HEK293T (cell line): ENCODE measurements at regions not wholly inside any gene's neighbourhood (a gene's known extent, or its start where the extent isn't known, plus 50 kb on each side); places are given as distances from the start of the nearest gene placed in this dataset.

Source experiments
- BHLHE40 ChIP-seq: fragments of 450-650 bp; IDR thresholded peaks from 2 replicates; pipeline ENCODE4 v1.6.1; 2016; ENCODE audit warnings: mild to moderate bottlenecking, moderate library complexity, borderline replicate concordance
- FOXK2 ChIP-seq: fragments of 450-650 bp; IDR thresholded peaks from 2 replicates; pipeline ENCODE4 v1.6.1; 2016; ENCODE audit warnings: mild to moderate bottlenecking
- FOXM1 ChIP-seq: fragments of 450-650 bp; IDR thresholded peaks from 2 replicates; pipeline ENCODE4 v1.6.1; 2017; ENCODE audit warnings: mild to moderate bottlenecking, borderline replicate concordance
- ZNF384 ChIP-seq: fragments of 450-650 bp; IDR thresholded peaks from 2 replicates; pipeline ENCODE4 v1.6.1; 2016

- TF ChIP-seq BHLHE40: no peak
- no peak for TF ChIP-seq FOXM1
- TF ChIP-seq ZNF384: no peak
- TF ChIP-seq FOXK2: no peak
Observed at GRCh38 chr11:100593291-100593690, 93.8 kb upstream of the ARHGAP42 start.
